ENCODE measurements at regions not wholly inside any gene's neighbourhood (a gene's known extent, or its start where the extent isn't known, plus 50 kb on each side); places are given as distances from the start of the nearest gene placed in this dataset.

- H3K27ac Mint-ChIP-seq = no peak overlapping the region
- H3K27me3 Mint-ChIP-seq = no peaks in the 10 kb centered on the region
- no peaks in the 10 kb centered on the region for H3K9me3 ChIP-seq (ENCODE audit: control insufficient read depth, low read length, poor library complexity, severe bottlenecking)
Observed at GRCh38 chr13:22152751-22153150, 481.9 kb downstream of the FGF9 start.

GRCh38 chr13:22154041-22154440 is 483.2 kb downstream of the FGF9 start:
- Mint-ChIP-seq H3K4me1 (no peaks in the 10 kb centered on the region), H3K27me3 (no peaks in the 10 kb centered on the region), H3K27ac (no peak overlapping the region), H3K4me3 (no peak overlapping the region), H3K36me3 (ENCODE audit: low read depth) (no peaks in the 10 kb centered on the region)
- no peak for ATAC-seq
- no peak for DNase-seq
- H3K9me3 ChIP-seq (ENCODE audit: control insufficient read depth, low read length, poor library complexity, severe bottlenecking) = no peaks in the 10 kb centered on the region

More at GRCh38 chr13:22152751-22153150, 481.9 kb downstream of the FGF9 start:
- H3K4me3 Mint-ChIP-seq = no peak overlapping the region
- no peaks in the 10 kb centered on the region for H3K36me3 Mint-ChIP-seq (ENCODE audit: low read depth)
- ATAC-seq (no peak), DNase-seq (no peak)
- H3K4me1 Mint-ChIP-seq = no peaks in the 10 kb centered on the region

GRCh38 chr13:22161871-22162270 is 491.0 kb downstream of the FGF9 start:
- ATAC-seq = peak; percentile 59
- H3K9me3 ChIP-seq (ENCODE audit: control insufficient read depth, low read length, poor library complexity, severe bottlenecking) = peaks cover 2% of the 10 kb centered on the region
- Mint-ChIP-seq H3K27ac (peak overlapping the region; percentile 90), H3K4me3 (peak overlapping the region; percentile 88), H3K27me3 (no peaks in the 10 kb centered on the region), H3K4me1 (peaks cover 34% of the 10 kb centered on the region), H3K36me3 (ENCODE audit: low read depth) (no peaks in the 10 kb centered on the region)
- no peak for DNase-seq

GRCh38 chr13:22162889-22163288 is 492.0 kb downstream of the FGF9 start:
- ATAC-seq (no peak), DNase-seq (no peak)
- Mint-ChIP-seq H3K27ac (peak overlapping the region; percentile 90), H3K27me3 (no peaks in the 10 kb centered on the region), H3K4me1 (peaks cover 34% of the 10 kb centered on the region), H3K4me3 (peak overlapping the region; percentile 88), H3K36me3 (ENCODE audit: low read depth) (no peaks in the 10 kb centered on the region)
- peaks cover 2% of the 10 kb centered on the region for H3K9me3 ChIP-seq (ENCODE audit: control insufficient read depth, low read length, poor library complexity, severe bottlenecking)

GRCh38 chr13:22168437-22169190 is 497.7 kb downstream of the FGF9 start:
- H3K36me3 Mint-ChIP-seq (ENCODE audit: low read depth) = no peaks in the 10 kb centered on the region
- H3K27ac Mint-ChIP-seq = no peak overlapping the region
- no peak for DNase-seq
- no peaks in the 10 kb centered on the region for H3K9me3 ChIP-seq (ENCODE audit: control insufficient read depth, low read length, poor library complexity, severe bottlenecking)
- no peak overlapping the region for H3K4me3 Mint-ChIP-seq
- no peaks in the 10 kb centered on the region for H3K27me3 Mint-ChIP-seq
- peaks cover 10% of the 10 kb centered on the region for H3K4me1 Mint-ChIP-seq
- no peak for ATAC-seq

- Mint-ChIP-seq H3K27ac (no peak overlapping the region), H3K4me1 (peaks cover 5% of the 10 kb centered on the region), H3K4me3 (no peak overlapping the region), H3K36me3 (ENCODE audit: low read depth) (no peaks in the 10 kb centered on the region), H3K27me3 (no peaks in the 10 kb centered on the region)
- DNase-seq (no peak), ATAC-seq (no peak)
- no peaks in the 10 kb centered on the region for H3K9me3 ChIP-seq (ENCODE audit: control insufficient read depth, low read length, poor library complexity, severe bottlenecking)
Observed at GRCh38 chr13:22169473-22169872, 498.6 kb downstream of the FGF9 start.

- Mint-ChIP-seq H3K27ac (no peak overlapping the region), H3K4me3 (no peak overlapping the region), H3K36me3 (ENCODE audit: low read depth) (no peaks in the 10 kb centered on the region), H3K27me3 (no peaks in the 10 kb centered on the region), H3K4me1 (peaks cover 2% of the 10 kb centered on the region)
- DNase-seq = no peak
- ATAC-seq = no peak
- H3K9me3 ChIP-seq (ENCODE audit: control insufficient read depth, low read length, poor library complexity, severe bottlenecking) = no peaks in the 10 kb centered on the region
Observed at GRCh38 chr13:22173610-22174009, 502.7 kb downstream of the FGF9 start.

GRCh38 chr13:22175241-22175640 is 504.4 kb downstream of the FGF9 start:
- DNase-seq (no peak), ATAC-seq (no peak)
- Mint-ChIP-seq H3K27me3 (no peaks in the 10 kb centered on the region), H3K4me3 (no peak overlapping the region), H3K36me3 (ENCODE audit: low read depth) (no peaks in the 10 kb centered on the region), H3K4me1 (no peaks in the 10 kb centered on the region), H3K27ac (no peak overlapping the region)
- H3K9me3 ChIP-seq (ENCODE audit: control insufficient read depth, low read length, poor library complexity, severe bottlenecking) = no peaks in the 10 kb centered on the region

GRCh38 chr13:22175815-22176214 is 504.9 kb downstream of the FGF9 start:
- Mint-ChIP-seq H3K4me3 (no peak overlapping the region), H3K4me1 (no peaks in the 10 kb centered on the region), H3K36me3 (ENCODE audit: low read depth) (no peaks in the 10 kb centered on the region), H3K27me3 (no peaks in the 10 kb centered on the region), H3K27ac (no peak overlapping the region)
- no peak for ATAC-seq
- no peak for DNase-seq
- H3K9me3 ChIP-seq (ENCODE audit: control insufficient read depth, low read length, poor library complexity, severe bottlenecking) = no peaks in the 10 kb centered on the region

- Mint-ChIP-seq H3K36me3 (ENCODE audit: low read depth) (no peaks in the 10 kb centered on the region), H3K27me3 (no peaks in the 10 kb centered on the region), H3K27ac (no peak overlapping the region), H3K4me3 (no peak overlapping the region), H3K4me1 (no peaks in the 10 kb centered on the region)
- DNase-seq (no peak), ATAC-seq (no peak)
- H3K9me3 ChIP-seq (ENCODE audit: control insufficient read depth, low read length, poor library complexity, severe bottlenecking) = no peaks in the 10 kb centered on the region
Observed at GRCh38 chr13:22176968-22177520, 506.2 kb downstream of the FGF9 start.

GRCh38 chr13:22178878-22179277 is 508.0 kb downstream of the FGF9 start:
- Mint-ChIP-seq H3K4me1 (no peaks in the 10 kb centered on the region), H3K27me3 (no peaks in the 10 kb centered on the region), H3K36me3 (ENCODE audit: low read depth) (no peaks in the 10 kb centered on the region), H3K4me3 (no peak overlapping the region), H3K27ac (no peak overlapping the region)
- no peaks in the 10 kb centered on the region for H3K9me3 ChIP-seq (ENCODE audit: control insufficient read depth, low read length, poor library complexity, severe bottlenecking)
- ATAC-seq = no peak
- DNase-seq = no peak

GRCh38 chr13:22187329-22187728 is 516.5 kb downstream of the FGF9 start:
- Mint-ChIP-seq H3K4me3 (no peak overlapping the region), H3K27ac (no peak overlapping the region), H3K4me1 (no peaks in the 10 kb centered on the region), H3K27me3 (no peaks in the 10 kb centered on the region), H3K36me3 (ENCODE audit: low read depth) (no peaks in the 10 kb centered on the region)
- DNase-seq = no peak
- no peaks in the 10 kb centered on the region for H3K9me3 ChIP-seq (ENCODE audit: control insufficient read depth, low read length, poor library complexity, severe bottlenecking)
- no peak for ATAC-seq

- ATAC-seq (no peak), DNase-seq (no peak)
- no peaks in the 10 kb centered on the region for H3K9me3 ChIP-seq (ENCODE audit: control insufficient read depth, low read length, poor library complexity, severe bottlenecking)
- no peak overlapping the region for H3K4me3 Mint-ChIP-seq
- peaks cover 3% of the 10 kb centered on the region for H3K4me1 Mint-ChIP-seq
- no peaks in the 10 kb centered on the region for H3K27me3 Mint-ChIP-seq
- no peaks in the 10 kb centered on the region for H3K36me3 Mint-ChIP-seq (ENCODE audit: low read depth)
- peak overlapping the region; percentile 1 for H3K27ac Mint-ChIP-seq
Observed at GRCh38 chr13:22189176-22190048, 518.5 kb downstream of the FGF9 start.
